Stomach (tissue), 4 donors: ENCODE measurements at regions not wholly inside any gene's neighbourhood (a gene's known extent, or its start where the extent isn't known, plus 50 kb on each side); places are given as distances from the start of the nearest gene placed in this dataset.
"Not testable (repeated sequence)": the region's sequence is repeated elsewhere in the genome, so short reads cannot be mapped to it uniquely, and the experiment has no call there.

ENCODE experiments used
- POLR2A ChIP-seq, 4 donors: fragments of 450-650 bp; IDR thresholded peaks; one replicate each; pipeline ENCODE4 v1.6.1; 2016; ENCODE audit warnings: antibody characterized with exemption in 4 of 4, control low read depth in 2 of 4, mild to moderate bottlenecking in 1 of 4, moderate library complexity in 1 of 4
- TF ChIP-seq, protein P1 (sequence below), 7 experiments: fragments of 450-650 bp in 4 of 7; fragments of 200-600 bp in 3 of 7; sonication (generic) in 3 of 7; IDR thresholded peaks; one replicate each; pipeline ENCODE4 v1.5.1; 2016 to 2019; ENCODE audit warnings: antibody characterized with exemption in 7 of 7, control low read depth in 2 of 7, mild to moderate bottlenecking in 1 of 7

DNA sequence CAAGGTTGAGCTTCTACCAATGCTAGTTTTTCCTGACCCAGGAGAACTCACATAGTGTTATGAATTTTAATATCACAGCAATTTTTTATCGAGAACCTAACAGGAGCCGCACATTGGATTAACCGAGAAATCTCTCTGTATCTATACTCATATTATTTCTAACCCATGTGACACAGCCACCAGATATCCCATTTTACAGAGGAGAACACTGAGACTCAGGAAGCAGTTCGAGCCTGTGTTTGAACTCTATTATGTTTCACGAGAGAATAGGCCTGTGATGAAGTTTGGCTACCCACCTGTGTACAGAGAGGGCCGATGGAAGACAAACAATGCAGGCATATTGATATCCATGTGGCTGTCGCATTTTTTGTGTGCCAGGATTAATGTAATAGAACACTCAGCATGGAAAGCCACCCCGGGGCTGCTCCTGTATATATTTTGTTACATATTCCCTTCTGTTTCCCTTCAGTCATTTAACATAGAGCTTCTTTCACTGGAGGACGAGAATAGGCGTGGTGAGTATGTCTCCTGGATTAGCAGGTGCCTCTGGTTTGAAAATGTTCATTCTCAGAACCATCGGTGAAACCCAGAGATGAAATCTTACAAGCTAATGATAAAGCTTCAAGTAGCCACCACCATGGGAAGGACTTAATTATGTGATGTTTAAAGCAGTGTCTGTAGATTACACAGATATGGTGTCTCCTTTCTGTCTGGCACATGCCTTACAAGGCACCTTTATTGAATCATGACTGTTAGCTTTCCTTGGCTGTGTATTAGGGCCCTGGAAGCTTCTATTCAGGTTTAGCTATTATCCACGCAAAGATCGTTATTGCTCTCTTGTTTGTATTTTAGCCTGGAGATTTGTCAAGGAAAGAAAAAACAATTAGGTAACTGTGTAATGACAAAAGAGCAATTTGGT, 205.4 kb downstream of the BCAS1 start:
- not testable (repeated sequence) for TF ChIP-seq POLR2A (IDR thresholded peaks at IDR 0.05)
- TF ChIP-seq, protein P1, sequence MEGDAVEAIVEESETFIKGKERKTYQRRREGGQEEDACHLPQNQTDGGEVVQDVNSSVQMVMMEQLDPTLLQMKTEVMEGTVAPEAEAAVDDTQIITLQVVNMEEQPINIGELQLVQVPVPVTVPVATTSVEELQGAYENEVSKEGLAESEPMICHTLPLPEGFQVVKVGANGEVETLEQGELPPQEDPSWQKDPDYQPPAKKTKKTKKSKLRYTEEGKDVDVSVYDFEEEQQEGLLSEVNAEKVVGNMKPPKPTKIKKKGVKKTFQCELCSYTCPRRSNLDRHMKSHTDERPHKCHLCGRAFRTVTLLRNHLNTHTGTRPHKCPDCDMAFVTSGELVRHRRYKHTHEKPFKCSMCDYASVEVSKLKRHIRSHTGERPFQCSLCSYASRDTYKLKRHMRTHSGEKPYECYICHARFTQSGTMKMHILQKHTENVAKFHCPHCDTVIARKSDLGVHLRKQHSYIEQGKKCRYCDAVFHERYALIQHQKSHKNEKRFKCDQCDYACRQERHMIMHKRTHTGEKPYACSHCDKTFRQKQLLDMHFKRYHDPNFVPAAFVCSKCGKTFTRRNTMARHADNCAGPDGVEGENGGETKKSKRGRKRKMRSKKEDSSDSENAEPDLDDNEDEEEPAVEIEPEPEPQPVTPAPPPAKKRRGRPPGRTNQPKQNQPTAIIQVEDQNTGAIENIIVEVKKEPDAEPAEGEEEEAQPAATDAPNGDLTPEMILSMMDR (IDR thresholded peaks at IDR 0.05): not testable (repeated sequence)
